CD4-positive, alpha-beta T cell treated with Interleukin-6 for 4 hours (primary cell): ENCODE measurements at regions not wholly inside any gene's neighbourhood (a gene's known extent, or its start where the extent isn't known, plus 50 kb on each side); places are given as distances from the start of the nearest gene placed in this dataset.

Experiments
- DNase-seq: peaks from one replicate; pipeline ENCODE4 v3.0.0-alpha.2; 2020; ENCODE audit warnings: mixed read lengths

- no peak for DNase-seq
Measured at GRCh38 chr20:48324744-48325143, 503.1 kb downstream of the PREX1 start.

- DNase-seq, result no peak
Measured at GRCh38 chr20:48321271-48321670, 506.5 kb downstream of the PREX1 start.

GRCh38 chr20:48319943-48320584 lies 507.7 kb downstream of the PREX1 start:
- DNase-seq, result no peak

GRCh38 chr20:48317578-48317977 lies 510.2 kb downstream of the PREX1 start:
- DNase-seq, result no peak

- no peak for DNase-seq
Measured at GRCh38 chr20:48314925-48315592, 512.7 kb downstream of the PREX1 start.

- DNase-seq, result no peak
Measured at GRCh38 chr20:48313324-48313723, 514.5 kb downstream of the PREX1 start.

- no peak for DNase-seq
Measured at GRCh38 chr20:48311956-48312355, 515.8 kb downstream of the PREX1 start.

- no peak for DNase-seq
Measured at GRCh38 chr20:48310305-48310704, 517.5 kb downstream of the PREX1 start.

GRCh38 chr20:48309293-48309692 lies 518.5 kb downstream of the PREX1 start:
- no peak for DNase-seq

GRCh38 chr20:48308882-48309281 lies 518.9 kb downstream of the PREX1 start:
- no peak for DNase-seq

GRCh38 chr20:48308232-48308781 lies 519.5 kb downstream of the PREX1 start:
- DNase-seq, result no peak

GRCh38 chr20:48307277-48307676 lies 520.5 kb downstream of the PREX1 start:
- DNase-seq, result no peak

- no peak for DNase-seq
Measured at GRCh38 chr20:48302844-48303542, 517.7 kb upstream of the SULF2 start.

- DNase-seq, result no peak
Measured at GRCh38 chr20:48302149-48302548, 516.9 kb upstream of the SULF2 start.

GRCh38 chr20:48301189-48301588 lies 515.9 kb upstream of the SULF2 start:
- no peak for DNase-seq

- DNase-seq, result no peak
Measured at GRCh38 chr20:48300529-48300928, 515.2 kb upstream of the SULF2 start.

GRCh38 chr20:48298851-48299484 lies 513.7 kb upstream of the SULF2 start:
- DNase-seq, result no peak

- DNase-seq, result no peak
Measured at GRCh38 chr20:48298433-48298832, 513.2 kb upstream of the SULF2 start.

GRCh38 chr20:48295966-48296421 lies 510.7 kb upstream of the SULF2 start:
- no peak for DNase-seq

GRCh38 chr20:48295445-48295903 lies 510.2 kb upstream of the SULF2 start:
- DNase-seq, result no peak

- no peak for DNase-seq
Measured at GRCh38 chr20:48294942-48295341, 509.7 kb upstream of the SULF2 start.

GRCh38 chr20:48294196-48294595 lies 508.9 kb upstream of the SULF2 start:
- no peak for DNase-seq

- DNase-seq, result no peak
Measured at GRCh38 chr20:48293671-48294070, 508.4 kb upstream of the SULF2 start.
